ENCODE measurements at regions not wholly inside any gene's neighbourhood (a gene's known extent, or its start where the extent isn't known, plus 50 kb on each side); places are given as distances from the start of the nearest gene placed in this dataset.

- TF ChIP-seq CTCF (conservative IDR thresholded peaks at IDR 0.05; ENCODE audit: low read depth, low read length) (no peak), EZH2 (IDR thresholded peaks at IDR 0.05; ENCODE audit: borderline replicate concordance, low read depth, low read length, poor library complexity, severe bottlenecking) (no peak)
Measured at GRCh38 chr6:140201787-140202458, 827.5 kb upstream of the CITED2 start.

Data from A673 (cell line).